ENCODE measurements at regions not wholly inside any gene's neighbourhood (a gene's known extent, or its start where the extent isn't known, plus 50 kb on each side); places are given as distances from the start of the nearest gene placed in this dataset.
A peak's percentile ranks its signal among the peaks of the same experiment; 100 is the strongest.

DNA sequence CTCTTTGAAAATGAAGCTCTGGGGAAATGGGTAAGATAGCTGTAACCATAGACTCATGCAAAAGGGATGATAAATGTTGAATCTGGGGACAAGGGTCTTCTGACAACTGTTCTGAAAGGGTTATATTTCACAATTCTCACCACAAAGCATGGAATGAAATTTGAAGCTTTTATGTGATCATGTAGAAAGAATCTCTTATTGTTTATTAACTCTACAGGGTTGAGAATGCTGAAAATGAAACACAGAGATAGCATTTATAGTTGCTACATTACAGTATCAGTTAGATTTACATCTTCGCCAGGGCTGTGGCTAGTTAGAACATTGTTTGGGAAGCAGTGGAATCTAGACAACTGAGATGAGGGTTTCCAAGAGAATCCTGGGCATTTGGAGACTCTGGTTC lies 97.4 kb upstream of the LHCGR start:
- peak; percentile 23 for DNase-seq (ENCODE audit: low spot score)

DNA sequence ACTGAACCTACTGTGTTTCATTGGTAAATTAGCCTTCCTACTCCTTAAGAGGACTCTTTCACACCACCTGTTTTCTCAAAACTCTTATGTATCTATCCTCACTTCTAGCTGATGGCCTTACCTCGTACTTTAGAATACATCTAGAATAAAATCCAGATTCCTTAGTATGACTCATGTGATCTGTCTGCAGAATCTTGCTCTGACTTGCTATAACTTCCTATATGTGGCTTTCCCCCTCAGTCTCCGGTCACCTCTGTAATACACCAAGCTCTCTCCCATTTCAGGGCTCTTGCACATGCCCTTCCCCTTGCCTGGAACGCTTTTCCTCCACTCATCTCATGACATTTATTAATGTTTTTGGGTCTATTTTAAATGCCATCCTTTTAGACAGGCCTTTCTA lies 95.6 kb upstream of the LHCGR start:
- no peak for DNase-seq (ENCODE audit: low spot score)

DNA sequence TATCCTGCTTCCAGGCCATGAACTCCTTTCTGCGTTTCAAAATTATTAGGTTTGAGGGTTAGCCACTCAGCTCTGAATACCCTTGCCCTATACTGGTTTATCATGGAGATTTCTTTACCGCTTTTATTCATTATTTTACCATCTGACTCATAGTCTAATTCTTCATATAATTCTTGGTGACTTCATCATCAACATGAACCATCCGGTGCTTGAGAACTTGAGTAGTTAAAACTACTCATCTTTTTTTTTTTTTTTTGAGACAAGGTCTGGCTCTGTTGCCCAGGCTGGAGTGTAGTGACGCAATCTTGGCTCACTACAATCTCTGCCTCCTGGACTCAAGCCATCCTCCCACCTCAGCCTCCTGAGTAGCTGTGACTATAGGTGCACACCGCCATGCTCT lies 94.2 kb upstream of the LHCGR start:
- peak; percentile 48 for DNase-seq (ENCODE audit: low spot score)

DNA sequence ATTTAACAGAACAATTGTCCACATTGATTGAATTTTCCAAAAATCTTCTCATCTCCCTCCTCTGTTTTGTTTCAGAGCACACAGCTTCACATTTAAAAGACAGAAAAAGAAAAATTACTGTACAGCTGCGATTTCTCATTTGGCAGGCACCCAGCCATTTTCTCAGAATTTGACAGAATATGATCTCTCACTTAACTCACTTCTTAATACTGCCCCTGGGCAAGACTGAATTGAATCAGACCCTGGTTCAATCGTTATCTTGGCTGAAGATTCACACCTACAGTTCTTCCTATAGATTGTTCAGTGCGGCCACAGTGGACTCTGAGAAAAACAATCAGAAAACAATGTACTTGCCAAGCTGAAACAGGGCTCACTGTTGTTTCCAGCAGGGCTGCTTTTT lies 90.2 kb upstream of the LHCGR start:
- DNase-seq (ENCODE audit: low spot score), result no peak

DNA sequence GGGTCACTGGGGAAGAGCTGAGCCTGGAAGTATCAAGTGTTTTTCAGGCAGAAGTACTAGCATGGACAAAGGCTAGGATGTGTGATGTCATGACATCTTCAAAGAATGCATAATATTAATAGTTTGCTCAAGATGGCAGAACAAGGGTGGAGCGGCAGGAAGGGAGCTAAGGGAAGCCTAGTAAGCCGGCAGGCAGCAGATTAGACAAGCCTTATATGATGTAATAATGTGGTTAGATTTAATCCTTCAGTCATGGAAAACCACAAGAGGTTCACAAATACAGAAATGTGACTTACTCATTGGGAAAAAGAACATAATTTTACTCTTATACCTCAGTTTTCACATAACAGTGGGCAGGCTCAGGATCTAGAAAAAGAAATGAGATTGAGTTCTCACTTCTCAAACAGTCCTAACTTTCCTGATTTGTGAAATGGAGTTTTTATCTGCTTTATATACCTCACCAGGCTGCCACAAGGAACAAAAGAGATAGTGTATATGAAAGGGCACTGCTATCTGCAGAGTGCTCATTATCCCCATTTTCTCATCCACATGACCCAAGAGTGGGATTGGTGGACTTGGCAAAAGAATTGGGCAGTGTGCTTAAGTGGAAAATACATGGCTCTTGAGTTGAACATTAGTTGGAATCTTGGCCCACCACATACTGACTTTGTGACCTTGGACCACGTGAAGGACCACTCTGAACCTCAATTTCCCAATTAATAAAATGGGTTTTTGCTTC lies 89.1 kb upstream of the LHCGR start:
- peak; percentile 62 for DNase-seq (ENCODE audit: low spot score)

DNA sequence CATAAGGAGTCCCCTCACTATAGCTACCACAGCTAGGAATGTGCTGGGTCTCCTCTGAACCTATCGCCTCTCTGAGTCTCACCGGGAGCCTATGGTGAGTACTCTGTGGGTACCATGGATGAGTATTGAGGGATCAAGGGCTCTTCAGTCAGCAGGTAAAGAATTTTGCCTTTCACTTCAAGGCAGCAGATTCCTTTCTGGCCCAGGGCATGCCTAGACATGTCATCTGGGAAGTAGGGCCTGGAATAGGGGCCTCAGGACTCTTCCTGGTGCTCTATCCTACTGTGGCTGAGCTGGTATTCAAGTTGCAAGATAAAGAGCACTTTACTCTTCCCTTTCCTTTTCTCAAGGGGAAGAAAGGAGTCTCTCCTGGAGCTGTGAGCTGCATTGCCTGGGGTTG lies 85.6 kb upstream of the LHCGR start:
- DNase-seq (ENCODE audit: low spot score), result no peak

DNA sequence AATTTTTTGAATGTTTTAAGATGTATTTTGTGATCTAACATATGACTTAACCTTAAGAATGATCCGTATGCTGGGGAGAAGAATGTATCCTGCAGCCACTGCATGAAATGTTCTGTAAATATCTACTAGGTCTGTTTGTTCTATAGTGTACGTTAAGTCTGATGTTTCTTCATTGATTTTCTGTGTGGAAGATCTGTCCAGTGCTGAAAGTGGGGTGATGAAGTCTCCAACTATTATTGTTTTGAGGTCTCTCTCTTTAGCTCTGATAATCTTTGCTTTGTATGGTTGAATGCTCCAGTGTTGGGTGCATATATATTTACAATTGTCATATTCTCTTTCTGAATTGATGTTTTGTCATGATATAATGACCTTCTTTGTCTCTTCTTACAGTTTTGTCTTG lies 82.5 kb upstream of the LHCGR start:
- no peak for DNase-seq (ENCODE audit: low spot score)

DNA sequence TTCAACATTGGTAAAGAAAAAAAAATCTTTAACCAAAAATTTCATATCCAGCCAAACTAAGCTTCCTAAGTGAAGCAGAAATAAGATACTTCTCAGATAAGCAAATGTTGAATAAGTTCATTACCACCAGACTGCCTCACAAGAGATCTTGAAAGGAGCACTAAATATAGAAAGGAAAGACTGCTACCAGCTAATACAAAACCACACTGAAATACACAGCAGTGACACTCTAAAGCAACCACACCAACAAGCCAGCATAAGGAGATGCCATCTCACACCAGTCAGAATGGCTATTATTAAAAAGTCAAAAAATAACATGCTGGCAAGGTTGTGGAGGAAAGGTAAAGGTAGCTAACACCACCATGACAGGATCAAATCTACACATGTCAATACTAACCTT lies 74.0 kb upstream of the LHCGR start:
- DNase-seq (ENCODE audit: low spot score), result no peak

DNA sequence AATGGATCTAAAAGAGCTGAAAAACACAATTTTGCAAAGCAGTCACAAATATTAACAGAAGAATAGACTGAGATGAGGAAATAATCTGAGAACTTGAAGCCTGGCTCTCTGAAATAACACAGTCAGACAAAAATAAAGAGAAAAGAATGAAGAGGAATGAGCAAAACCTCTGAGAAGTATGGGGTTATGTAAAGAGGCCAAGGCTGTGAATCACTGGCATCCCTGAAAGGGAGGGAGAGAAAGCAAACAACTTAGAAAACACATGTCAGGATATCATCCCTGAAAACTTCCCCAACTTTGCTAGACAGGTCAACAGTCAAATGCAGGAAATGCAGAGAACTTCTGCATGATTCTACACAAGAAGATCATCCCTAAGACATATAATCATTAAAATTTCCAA lies 73.5 kb upstream of the LHCGR start:
- DNase-seq (ENCODE audit: low spot score), result no peak

DNA sequence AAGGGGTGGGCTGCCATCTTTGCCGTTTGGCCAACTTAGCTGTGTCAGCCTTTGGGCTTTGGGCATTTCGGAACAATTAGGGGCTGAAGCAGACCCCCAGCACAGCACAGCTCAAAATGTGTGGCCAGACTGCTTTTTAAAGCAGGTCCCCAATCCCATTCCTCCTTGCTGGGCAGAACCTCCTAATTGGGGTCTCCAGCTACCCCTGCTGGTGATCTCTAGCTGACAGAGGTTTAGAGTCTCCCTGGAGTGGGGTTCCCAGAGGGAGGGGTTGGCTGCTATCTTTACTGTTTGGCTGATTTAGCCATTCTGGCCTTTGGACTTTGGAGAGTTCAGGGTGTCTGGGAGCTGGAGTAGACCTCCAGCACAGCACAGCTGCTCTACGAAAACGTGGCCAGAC lies 71.5 kb upstream of the LHCGR start:
- no peak for DNase-seq (ENCODE audit: low spot score)

DNA sequence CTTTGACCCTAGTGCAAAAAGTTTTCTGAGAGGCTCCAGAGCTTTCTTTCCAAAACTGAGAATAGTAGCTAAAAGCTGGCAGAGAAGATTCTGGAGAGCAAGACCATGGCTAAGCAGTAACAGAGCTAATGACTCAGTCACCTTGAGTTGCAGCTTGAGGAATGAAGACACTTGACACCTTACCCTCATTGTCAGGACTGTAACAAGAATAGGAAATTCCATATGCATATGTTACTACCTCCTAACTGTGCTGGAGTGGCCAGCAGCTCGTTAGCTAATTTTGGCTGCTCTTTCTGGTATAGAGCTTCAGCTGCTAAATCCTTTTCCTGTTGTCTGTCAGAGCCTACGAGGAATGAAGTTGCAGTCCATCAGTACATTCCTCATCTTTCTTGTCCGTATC lies 68.6 kb upstream of the LHCGR start:
- no peak for DNase-seq (ENCODE audit: low spot score)

DNA sequence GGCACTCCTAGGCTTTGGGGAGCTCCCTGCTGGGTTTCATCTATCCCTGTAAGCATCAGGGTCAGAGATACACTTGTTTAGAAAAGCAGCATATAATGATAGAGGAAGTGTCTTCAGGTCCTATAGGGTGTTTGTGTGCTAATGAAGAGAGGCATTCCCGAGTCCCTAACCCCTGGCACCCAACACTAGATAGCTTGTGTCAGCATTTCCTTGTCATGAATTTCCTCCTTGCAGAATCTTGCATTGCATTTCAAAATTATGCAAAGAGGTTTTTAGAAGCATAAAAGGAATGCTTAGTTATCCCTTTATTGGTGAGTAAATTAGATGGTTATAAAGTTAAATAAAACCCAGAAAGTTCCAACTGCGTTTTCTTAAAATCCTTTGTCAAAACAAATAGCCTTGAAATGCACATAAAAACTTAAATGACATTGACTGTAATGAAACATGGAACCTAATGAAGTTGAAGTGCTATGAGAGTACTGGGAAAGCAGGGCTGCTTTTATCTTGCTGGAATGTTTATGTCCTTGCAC lies 63.7 kb upstream of the LHCGR start:
- DNase-seq (ENCODE audit: low spot score), result no peak

DNA sequence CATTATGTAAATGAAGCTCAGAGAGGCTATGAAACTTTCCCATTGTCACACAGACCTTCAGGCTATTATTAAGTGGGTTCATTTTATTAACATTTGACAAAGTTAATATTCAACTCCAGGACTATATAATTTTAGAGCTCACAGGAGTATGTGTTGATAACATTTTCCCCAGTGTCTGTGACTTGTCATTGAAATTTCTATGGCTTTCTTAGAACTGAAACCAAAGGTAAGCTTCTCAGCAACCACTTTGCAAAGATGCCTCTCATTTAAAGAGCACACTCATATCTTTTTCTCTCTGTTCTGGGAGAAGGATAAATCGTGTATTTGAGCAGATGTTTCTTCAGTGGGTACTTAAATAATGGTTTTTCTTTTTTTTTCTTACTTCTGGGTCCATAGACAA lies 61.8 kb upstream of the LHCGR start:
- no peak for DNase-seq (ENCODE audit: low spot score)

DNA sequence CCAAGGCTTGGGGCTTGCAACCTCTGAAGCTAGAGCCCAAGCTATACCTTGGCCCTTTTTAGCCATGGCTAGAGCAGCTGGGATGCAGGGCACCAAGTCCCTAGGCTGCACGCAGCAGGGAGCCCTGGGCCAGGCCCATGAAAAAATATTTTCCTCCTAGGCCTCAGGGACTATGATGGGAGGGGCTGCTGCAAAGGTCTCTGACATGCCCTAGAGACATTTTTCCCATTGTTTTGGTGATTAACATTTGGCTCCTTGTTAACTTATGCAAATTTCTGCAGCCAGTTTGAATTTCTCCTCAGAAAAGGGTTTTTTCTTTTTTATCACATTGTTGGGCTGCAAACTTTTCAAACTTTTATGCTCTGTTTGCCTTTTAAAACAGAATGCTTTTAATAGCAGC lies 56.9 kb upstream of the LHCGR start:
- DNase-seq (ENCODE audit: low spot score), result no peak

DNA sequence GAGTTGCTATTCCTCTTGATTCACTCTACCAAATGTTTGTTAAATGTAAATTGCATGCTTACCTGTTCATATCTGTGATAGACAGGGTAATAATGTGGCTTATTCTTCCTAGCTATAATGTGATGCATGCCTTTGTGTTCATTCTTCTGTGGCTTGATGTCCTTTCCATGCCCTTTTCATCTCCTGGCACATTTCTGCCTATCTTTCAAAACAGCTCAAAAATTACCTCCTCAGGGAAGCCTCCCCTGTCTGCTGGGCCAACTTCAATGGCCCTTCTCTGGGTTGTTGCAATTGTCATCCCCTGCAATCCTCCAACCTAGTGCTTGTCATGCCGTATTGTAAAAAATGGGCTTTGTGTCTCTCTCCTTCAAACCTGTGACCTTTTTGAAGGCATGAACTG lies 52.8 kb upstream of the LHCGR start:
- no peak for DNase-seq (ENCODE audit: low spot score)

Data from H4 (cell line).